Adrenal gland (tissue), 5 donors: ENCODE measurements at regions not wholly inside any gene's neighbourhood (a gene's known extent, or its start where the extent isn't known, plus 50 kb on each side); places are given as distances from the start of the nearest gene placed in this dataset.

Source experiments
- POLR2A ChIP-seq, 2 donors: fragments of 450-650 bp; IDR thresholded peaks; one replicate each; pipeline ENCODE4 v1.6.1; 2017; ENCODE audit warnings: antibody characterized with exemption in 2 of 2, mild to moderate bottlenecking in 2 of 2, moderate library complexity in 1 of 2
- TF ChIP-seq, protein P1 (sequence below), 6 experiments: fragments of 450-650 bp in 4 of 6; fragments of 200-600 bp in 2 of 6; sonication (generic) in 1 of 6; IDR thresholded peaks; 1 replicate in 5 of 6; 2 replicates in 1 of 6; pipeline versions ENCODE4 v1.5.1 to v1.8.0; 2016 to 2021; ENCODE audit warnings: antibody characterized with exemption in 6 of 6, mild to moderate bottlenecking in 2 of 6, moderate library complexity in 1 of 6
- donor health status: DM: no; HTN: no; CAD: no.

DNA sequence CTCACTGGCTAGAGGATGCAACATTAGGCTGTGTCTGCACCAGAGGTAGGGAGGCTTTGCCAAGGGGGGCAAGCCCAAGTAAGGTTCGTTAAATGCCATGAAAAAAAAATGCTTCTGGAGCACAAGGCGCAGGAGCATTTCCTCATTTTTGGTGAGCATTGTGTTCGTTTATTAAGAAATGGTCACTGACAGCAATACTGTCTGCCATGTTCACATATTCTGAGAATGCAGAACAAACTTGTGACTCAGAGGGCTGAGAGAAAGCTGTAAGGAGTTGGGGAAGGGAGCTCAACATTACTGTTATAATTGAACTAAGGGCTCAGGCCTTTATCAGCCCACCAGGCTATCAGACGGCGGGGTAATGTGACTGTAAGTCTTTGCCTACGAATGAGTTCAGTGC, 465.4 kb upstream of the BTBD3 start:
- TF ChIP-seq POLR2A (IDR thresholded peaks at IDR 0.05) = no peak
- TF ChIP-seq, protein P1, sequence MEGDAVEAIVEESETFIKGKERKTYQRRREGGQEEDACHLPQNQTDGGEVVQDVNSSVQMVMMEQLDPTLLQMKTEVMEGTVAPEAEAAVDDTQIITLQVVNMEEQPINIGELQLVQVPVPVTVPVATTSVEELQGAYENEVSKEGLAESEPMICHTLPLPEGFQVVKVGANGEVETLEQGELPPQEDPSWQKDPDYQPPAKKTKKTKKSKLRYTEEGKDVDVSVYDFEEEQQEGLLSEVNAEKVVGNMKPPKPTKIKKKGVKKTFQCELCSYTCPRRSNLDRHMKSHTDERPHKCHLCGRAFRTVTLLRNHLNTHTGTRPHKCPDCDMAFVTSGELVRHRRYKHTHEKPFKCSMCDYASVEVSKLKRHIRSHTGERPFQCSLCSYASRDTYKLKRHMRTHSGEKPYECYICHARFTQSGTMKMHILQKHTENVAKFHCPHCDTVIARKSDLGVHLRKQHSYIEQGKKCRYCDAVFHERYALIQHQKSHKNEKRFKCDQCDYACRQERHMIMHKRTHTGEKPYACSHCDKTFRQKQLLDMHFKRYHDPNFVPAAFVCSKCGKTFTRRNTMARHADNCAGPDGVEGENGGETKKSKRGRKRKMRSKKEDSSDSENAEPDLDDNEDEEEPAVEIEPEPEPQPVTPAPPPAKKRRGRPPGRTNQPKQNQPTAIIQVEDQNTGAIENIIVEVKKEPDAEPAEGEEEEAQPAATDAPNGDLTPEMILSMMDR (IDR thresholded peaks at IDR 0.05) = no peak
